ENCODE measurements at regions not wholly inside any gene's neighbourhood (a gene's known extent, or its start where the extent isn't known, plus 50 kb on each side); places are given as distances from the start of the nearest gene placed in this dataset.

DNA sequence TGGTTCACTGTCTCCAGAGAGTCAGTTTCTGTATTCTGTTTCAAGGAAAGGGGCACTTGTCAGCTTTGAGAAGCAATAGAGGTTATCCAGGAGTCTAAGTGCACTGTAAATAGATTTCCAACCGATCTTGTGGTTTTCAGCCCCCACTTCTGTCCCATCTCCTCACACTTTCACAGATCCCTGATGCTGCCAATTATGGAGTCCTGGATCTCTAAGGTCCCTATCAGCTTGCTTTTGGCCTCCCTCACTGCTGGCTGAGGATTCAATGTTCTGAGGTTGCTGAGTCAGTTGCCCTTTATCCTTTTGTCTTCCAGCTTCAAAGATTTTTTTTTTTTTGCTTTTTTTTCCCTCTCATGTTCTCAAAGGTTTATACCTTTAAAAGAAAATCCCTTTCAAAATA is 98.4 kb downstream of the DIRAS3 start:
- DNase-seq (ENCODE audit: low spot score) (no peak), ATAC-seq (no peak)
- intact Hi-C loops (cut with DNase I): no loop called here

DNA sequence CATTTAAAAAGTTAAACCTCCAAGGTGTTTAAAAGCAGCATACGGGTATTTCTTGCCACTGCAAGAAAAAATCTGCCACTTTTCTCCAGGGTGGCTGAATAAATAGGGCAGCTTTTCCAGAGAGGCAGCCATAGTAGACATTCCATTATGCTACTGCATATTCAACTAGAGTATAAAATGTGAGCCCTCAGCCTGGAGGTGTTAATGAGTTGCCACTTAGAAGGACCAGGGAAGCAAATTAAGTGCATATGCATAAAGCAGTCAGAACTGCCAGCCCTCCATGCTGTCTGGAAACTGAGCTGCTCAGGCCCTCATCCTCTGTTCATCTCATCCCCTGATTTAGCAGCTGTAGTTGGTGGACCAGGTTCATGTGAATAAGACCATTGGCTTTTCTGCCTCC is 99.4 kb downstream of the DIRAS3 start:
- ATAC-seq (no peak), DNase-seq (ENCODE audit: low spot score) (no peak)
- intact Hi-C loops (cut with DNase I): no loop called here

DNA sequence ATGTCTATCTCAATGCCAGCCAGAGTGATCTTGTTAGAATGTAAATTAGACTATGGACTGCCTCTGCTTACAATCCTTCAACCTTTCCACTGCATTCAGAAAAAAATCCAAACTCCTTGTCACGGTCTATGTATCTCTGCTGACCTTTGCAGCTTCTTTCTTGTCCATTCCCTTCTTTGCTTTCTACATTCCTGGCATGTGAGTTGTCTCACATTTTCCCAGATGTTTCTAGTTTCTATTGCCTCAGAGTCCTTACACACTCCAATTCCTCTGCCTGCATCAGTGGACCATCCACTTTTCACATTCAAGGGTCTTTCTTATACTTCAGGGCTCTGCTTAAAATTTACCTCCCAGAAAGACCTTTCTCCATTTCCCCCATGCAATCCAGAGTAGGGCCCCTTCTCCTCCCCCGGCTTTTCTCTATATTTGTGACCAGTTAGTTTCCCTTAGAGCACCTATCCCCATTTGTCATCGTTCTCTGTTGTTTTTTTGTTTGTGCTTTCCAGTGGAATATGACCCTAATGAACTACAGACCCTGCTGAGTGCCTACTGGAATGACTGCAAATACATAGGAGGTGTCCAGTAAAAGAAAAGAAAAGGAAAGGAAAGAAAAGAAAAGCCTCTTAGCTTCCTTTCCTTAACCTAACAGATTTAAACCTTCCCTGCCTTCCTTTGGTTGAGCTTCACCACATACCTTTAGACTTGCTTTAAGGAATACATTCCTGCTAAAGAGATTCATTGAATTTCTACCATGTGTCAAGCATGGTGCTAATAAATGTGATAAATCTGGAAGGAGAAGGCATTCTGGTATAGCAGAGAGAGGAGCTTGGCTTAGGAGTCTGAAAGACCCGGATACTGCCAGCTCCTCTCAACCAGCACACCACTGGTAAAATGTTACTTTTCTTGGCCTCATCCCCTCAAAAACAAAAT is 102.0 kb downstream of the DIRAS3 start:
- DNase-seq (ENCODE audit: low spot score): no peak
- ATAC-seq: peak; percentile 55
- intact Hi-C loops (cut with DNase I): no loop called here

DNA sequence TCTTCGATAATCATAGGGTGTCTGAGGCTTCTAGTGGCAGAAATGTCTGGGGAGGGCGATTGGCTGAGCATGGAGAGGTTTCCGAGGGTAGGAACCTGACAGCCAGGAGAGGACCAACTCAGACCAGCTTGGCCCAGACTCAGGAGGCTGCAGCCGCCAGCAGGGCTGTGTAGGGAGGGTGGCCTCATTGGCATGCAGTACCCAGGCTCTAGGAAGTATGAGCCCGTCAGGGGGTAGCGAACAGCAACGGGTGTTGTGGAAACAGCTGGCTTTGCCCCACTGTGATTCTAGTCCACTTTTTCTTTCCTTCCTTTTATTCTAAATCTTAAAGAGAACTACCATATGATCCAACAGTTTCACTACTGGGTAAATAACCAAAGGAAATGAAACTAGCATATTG is 103.3 kb downstream of the DIRAS3 start:
- DNase-seq (ENCODE audit: low spot score) (no peak), ATAC-seq (no peak)
- intact Hi-C loops (cut with DNase I): no loop called here

DNA sequence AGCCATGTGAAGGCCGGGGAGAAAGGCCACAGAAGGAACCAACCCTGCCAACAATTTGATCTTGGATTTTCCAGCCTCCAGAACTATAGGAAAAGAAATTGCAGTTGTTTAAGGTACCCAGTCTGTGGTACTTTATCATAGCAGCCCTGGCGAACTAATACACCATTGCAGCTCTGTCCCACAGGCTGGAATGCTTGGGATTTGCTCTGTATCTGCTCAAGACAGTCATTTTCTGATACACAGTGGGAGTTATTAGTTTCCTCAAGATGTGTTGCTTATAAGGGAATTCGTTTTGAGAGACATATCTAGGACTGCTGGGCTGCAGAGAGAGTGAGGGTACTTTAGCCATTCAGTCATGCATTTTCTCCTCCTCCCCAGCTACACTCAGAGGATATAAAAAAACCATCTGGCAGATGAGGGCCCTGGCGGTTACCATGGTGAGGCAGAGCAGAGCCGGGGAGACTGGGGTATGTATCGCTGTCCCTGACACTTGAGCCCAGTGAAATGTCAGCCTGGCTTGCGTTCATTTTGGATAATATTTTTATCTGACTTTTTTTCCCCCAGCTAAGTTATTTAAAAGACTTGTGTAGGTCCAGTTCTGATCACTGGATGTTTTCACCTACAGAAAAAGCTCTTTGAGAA is 104.6 kb downstream of the DIRAS3 start:
- no peak for DNase-seq (ENCODE audit: low spot score)
- no peak for ATAC-seq

DNA sequence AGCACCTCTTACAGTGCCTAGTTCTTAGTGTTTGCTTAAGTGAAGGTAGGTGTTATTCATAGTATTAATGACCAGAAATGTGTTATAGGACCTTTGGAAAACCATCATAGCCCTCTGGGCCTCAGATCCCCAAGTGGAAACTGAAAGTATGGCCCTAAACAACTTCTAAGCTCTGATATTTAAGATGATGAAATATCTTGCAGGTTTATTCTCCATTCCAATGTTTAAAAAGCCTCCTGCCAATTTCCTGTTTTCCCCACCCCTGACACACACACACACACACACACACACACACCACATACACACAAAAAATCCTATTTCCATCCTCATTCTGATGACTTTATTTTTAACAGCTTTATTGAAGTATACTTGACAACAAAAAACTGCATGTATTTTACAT is 108.2 kb downstream of the DIRAS3 start:
- DNase-seq (ENCODE audit: low spot score): no peak

More for the DNA sequence above, 104.6 kb downstream of the DIRAS3 start:
- intact Hi-C loops (cut with DNase I): no loop called here

DNA sequence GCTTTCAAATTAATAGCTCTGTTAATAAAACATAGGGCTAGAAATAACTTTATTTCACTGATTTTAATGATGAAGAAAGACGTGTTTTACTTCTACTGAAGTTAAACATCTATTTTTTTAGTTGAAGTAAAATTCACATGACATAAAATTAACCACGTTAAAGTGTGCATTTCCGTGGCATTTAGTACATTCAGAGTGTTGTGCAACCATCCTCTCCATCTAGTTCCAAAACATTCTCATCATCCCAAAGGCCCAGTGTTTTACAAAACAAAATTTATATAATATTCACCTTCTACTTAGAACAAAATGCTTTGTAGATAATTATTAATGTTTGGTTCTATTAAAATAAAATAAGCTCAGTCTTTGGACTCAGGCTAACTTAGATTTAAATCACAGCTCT is 108.5 kb upstream of the GNG12 start:
- no peak for ATAC-seq
- intact Hi-C loops (cut with DNase I): no loop called here
- no peak for DNase-seq (ENCODE audit: low spot score)

More for the DNA sequence above, 108.2 kb downstream of the DIRAS3 start:
- intact Hi-C loops (cut with DNase I): no loop called here
- ATAC-seq: no peak

DNA sequence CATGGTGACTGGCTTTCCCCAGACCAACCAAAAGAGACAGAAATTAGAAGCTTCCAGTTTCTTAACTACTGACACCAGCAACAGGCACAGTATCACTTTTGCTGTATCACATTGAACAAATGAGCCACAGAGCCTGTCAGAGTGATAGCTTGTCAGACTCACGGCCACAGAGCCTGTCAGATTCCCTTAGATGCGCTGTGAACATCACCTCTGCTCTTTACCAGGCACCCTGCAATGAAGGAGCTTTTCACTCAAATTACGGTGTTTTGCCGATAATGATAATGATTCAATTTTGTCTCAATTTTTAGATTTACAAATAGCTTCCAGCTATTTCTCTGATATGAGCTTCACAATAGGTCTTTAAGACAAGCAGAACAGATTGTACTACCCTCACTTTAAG is 107.9 kb upstream of the GNG12 start:
- ATAC-seq: no peak
- intact Hi-C loops (cut with DNase I): no loop called here
- no peak for DNase-seq (ENCODE audit: low spot score)

DNA sequence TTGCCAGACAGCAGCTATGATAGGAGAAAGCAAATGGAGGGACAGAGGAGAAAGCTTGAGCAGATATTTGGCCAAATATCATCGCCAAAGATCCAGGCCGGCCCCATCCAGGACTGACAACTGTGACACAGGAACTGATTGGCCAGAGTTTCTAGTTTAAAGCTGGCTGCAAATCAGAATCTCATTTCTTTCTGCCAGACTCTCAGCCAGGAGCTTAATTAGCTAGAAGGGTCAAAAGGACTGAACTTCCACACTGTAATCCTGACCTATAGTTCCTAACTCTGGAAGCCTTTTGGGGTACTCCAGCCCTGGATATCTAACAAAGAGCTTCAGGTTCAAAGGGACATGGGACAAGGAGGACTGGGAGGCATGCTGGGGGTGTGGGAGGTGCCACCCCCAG is 106.7 kb upstream of the GNG12 start:
- ATAC-seq: no peak

DNA sequence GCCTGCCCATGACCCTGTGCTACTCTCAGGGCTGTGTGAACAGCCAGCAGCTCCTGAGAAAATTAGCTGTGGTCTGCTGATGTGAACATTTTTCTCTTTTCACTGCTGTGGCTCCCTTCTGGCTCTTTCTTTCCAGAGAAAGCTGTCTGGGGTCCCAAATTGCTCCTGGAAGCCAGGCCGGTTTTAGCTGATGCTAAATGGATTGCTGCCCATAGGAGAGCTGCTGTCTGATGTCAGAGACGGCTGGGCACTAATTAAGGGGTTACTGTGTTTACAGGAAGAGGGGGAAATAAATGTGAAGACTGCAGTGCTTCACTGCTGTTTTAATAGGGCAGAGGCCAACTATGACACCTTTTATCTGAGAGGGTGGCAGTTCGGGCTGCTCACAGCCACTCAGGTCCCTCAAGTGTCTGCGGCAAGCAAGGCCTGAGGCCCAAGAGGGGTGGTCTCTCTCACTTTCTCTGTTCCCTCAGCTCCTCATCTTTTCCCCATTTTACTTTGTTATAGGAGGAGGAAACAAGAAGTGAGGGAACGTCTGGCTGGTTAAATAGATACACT is 106.0 kb upstream of the GNG12 start:
- intact Hi-C loops (cut with DNase I): no loop called here
- DNase-seq (ENCODE audit: low spot score): no peak
- no peak for ATAC-seq

More for the DNA sequence above, 106.7 kb upstream of the GNG12 start:
- intact Hi-C loops (cut with DNase I): no loop called here
- no peak for DNase-seq (ENCODE audit: low spot score)

DNA sequence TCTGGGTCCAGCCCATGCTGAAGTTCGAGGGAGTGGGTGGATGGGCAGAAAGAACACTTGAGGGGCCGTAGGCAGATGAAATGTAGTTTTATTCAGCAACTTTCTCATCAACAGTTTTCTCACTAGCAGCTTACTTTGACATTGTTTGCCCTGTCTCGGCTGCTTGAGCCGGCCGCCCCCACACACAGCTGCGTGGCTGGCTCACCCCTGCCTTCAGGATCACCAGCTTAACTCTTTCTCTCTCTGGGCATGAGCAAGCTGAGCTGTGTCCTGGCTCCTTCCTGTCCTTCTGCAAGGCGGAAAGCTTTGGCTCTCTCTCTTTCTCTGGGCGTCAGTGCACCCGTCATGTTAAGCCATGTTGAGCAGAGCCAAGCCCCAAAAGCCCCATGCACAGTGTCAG is 104.4 kb upstream of the GNG12 start:
- intact Hi-C loops (cut with DNase I): no loop called here
- DNase-seq (ENCODE audit: low spot score): no peak
- no peak for ATAC-seq

DNA sequence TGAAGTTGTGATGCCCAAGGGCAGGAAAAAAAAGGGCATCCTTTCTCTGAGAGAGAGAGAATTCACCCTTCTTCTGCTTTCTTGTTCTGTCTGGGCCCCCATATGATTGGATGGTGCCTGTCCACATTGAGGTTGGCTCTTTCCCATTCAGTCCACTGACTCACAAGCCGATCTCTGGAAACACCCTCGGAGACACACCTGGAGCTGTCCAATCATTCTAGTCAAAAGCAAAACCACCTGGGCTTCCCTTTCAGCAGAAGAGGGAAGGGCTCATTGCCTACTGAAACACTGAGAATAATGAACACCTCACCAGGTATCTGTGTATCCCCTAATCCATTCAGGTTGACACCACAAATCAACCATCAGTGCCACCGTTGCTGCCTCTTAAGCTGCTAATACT is 103.7 kb upstream of the GNG12 start:
- no peak for ATAC-seq
- intact Hi-C loops (cut with DNase I): no loop called here
- DNase-seq (ENCODE audit: low spot score): no peak

DNA sequence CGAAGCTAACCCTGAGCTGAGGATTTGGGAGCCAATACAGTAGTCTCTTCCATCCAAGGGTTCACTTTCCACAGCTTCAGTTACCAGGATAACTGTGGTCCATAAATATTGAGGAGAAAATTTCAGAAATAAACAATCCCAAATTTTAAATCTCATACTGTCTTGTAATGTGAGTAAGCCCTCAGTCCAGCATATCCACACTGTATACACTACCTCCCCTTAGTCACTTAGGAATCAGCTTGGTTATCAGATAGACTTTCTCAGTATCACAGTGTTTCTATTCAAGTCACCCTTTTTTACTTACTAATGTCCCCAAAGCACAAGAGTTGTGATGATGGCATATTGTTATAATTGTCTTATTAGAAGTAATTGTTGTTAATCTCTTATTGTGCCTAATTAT is 102.3 kb upstream of the GNG12 start:
- ATAC-seq (no peak), DNase-seq (ENCODE audit: low spot score) (no peak)
- intact Hi-C loops (cut with DNase I): no loop called here

DNA sequence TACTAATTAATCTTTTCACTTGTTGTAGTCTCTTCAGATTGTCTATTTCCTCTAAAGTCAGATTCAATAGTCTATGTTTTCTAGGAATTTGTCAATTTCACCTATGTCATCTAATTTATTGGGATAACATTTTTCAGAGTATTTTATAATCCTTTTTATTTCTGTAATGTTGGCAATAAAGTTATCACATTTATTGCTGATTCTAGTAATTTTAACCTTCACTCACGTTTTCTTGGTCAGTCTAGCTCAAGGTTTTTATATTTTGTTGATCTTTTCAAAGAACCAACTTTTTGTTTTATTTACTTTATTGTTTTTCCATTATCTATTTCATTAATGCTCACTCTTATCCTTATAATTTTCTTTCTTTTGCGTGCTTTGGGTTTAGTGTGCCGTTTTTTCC is 97.9 kb upstream of the GNG12 start:
- ATAC-seq: no peak
- no peak for DNase-seq (ENCODE audit: low spot score)
- intact Hi-C loops (cut with DNase I): no loop called here

DNA sequence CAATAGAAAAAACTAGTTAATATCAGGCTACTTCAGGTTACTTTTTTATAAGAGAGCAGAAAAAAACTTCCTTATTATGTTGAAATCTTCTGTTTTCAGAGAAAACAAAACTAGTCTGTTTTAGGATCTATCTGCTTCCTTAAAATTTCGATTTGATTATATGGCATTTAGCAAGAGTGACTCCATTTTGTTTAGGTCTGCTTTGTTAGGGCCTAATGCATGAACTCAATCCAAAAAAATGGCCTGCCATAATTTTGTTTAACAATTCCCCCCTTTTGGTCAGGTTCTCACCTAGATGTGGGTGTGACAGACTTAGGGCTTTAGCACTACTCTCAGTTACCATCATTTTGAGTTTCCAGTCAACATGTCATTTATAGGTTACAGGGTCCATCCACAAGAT is 89.8 kb upstream of the GNG12 start:
- ATAC-seq: no peak
- no peak for DNase-seq (ENCODE audit: low spot score)
- intact Hi-C loops (cut with DNase I): no loop called here

DNA sequence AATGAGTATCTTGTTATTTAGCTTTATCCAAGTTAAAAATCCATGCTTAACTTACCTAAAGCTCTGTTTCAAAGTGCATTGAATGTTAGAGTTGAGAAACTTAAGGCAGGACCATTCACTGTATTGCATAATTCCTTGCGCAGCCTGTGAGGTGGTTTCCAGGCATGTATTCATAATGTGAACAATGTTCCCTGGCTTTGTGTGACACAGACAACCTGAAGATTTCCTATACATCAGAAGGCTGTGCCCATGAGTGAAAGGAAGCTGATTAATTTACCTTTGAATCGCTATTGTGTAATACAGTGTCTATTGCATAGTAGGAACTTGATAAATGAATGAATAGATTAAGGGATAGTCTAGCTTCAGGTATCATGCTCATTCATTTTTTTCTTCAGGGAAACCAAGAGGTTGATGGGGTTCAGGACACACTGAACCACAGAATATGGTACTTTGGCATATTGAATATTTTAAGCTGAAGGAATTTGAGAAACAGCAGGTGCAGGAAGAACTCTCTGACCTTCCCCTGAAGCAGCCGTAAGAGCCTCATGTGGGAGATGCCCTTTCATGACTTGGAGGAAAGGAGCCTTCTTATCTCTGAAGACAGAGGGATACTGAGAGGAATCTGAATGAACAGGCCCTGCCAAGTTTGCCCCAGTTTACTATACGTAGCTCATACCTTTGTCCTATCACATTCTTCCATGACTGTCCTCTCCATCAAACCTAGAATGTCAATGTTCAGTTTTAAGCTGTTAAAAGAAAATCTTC is 88.6 kb upstream of the GNG12 start:
- no peak for ATAC-seq
- intact Hi-C loops (cut with DNase I): no loop called here
- DNase-seq (ENCODE audit: low spot score): no peak

DNA sequence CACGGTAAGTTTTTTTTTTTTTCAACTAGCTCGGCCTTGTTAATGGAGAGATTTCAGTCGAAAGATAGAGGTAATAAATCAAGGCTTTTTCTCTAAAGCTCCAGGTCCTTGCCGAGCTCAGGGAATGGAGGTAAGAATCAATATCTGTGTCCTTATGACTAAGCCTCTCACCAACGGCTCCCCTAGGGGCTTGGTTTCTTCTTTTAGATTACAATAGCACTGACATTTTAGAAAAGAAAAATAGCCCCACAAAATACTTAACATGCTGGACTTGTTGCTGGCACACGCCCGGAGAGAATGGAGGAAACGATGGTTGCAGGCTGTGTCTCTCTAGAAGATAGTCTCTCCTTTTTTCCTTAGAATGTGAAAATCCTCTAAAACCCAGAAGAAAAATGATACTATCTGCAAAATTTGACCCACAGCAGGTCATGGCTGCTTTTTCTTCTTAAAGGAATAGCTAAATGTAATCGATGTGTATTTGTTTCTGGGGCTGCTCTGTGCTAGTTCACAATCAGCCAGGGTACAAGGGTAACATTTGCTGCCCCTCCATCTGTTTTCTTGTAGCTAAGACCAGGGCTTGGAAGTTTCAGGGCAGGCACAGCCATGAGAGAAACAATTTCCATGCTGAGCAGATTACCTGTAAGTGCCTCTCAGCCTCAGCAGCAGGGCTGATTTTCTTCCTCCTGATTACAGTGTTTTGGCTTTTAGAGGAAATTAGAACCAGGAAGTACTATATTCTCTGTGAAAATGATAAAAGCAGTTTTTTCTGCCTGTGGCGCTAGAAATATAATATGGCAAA is 86.2 kb upstream of the GNG12 start:
- DNase-seq (ENCODE audit: low spot score) (no peak), ATAC-seq (no peak)
- intact Hi-C loops (cut with DNase I): no loop called here

DNA sequence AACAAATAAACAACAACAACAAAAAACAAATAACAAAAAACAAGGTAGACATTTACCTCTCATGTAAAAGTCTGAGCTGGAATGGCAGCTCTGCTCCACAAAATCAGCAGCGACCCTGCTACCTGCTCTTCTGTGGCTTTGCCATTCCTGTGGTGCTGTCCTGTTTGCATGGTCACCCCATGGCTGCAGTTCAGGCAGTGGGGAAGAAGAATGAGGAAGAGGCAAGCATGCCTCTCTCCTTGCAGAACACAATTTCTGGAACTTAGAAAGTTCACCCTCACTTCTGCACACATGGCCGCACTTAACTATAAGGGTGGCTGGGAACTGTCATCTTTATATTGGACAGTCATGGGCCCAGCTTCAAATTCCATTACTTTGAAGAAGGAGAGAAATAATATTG is 84.8 kb upstream of the GNG12 start:
- intact Hi-C loops (cut with DNase I): no loop called here
- no peak for ATAC-seq

DNA sequence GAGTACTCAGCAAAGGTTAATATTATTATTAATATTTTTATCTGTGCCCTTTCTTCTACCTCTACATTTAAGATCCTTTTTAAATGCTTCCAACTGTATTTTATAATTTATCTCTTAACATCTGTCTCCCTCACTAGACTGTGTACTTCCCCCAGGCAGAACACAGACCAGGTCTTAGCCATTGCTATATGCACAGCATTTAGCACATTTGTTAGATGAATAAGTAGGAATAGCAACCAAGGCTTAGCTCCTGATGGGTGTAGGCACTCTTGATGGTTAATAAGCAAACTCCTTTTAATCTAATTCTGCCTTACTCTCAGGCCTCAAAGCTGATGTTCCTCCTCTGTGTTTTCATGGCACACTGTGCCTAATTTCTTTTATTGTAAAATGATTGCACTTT is 83.7 kb upstream of the GNG12 start:
- no peak for DNase-seq (ENCODE audit: low spot score)
- no peak for ATAC-seq
- intact Hi-C loops (cut with DNase I): no loop called here

More for the DNA sequence above, 84.8 kb upstream of the GNG12 start:
- no peak for DNase-seq (ENCODE audit: low spot score)
